Bronchial epithelial cell (primary cell): ENCODE measurements at regions not wholly inside any gene's neighbourhood (a gene's known extent, or its start where the extent isn't known, plus 50 kb on each side); places are given as distances from the start of the nearest gene placed in this dataset.
"Not testable (repeated sequence)": the region's sequence is repeated elsewhere in the genome, so short reads cannot be mapped to it uniquely, and the experiment has no call there.

Experiments used
- DNase-seq: peaks from one replicate; pipeline ENCODE4 v3.0.0-alpha.2; 2010; ENCODE audit warnings: low read depth
- FAIRE-seq: peaks from 2 replicates; lab custom pipeline; 2011; peaks lifted over from hg19 to GRCh38; lab: Jason Lieb, UNC
- H3K27me3 ChIP-seq: 2 replicates; pipeline ENCODE4 v1.5.1; 2011; ENCODE audit warnings: low read length; ENCODE audit not compliant: control insufficient read depth, insufficient read depth
- H3K36me3 ChIP-seq: 2 replicates; pipeline ENCODE4 v1.5.1; 2011; ENCODE audit warnings: low read length; ENCODE audit not compliant: control insufficient read depth, insufficient read depth
- H3K4me3 ChIP-seq: 2 replicates; pipeline ENCODE4 v1.5.1; 2011; ENCODE audit warnings: mild to moderate bottlenecking, low read depth, low read length, control low read depth
- TF ChIP-seq, protein P1 (sequence below): IDR thresholded peaks from 2 replicates; pipeline ENCODE4 v1.5.1; 2011; ENCODE audit warnings: mild to moderate bottlenecking, moderate library complexity, low read length, control low read depth, inconsistent platforms; ENCODE audit not compliant: insufficient read depth, severe bottlenecking

DNA sequence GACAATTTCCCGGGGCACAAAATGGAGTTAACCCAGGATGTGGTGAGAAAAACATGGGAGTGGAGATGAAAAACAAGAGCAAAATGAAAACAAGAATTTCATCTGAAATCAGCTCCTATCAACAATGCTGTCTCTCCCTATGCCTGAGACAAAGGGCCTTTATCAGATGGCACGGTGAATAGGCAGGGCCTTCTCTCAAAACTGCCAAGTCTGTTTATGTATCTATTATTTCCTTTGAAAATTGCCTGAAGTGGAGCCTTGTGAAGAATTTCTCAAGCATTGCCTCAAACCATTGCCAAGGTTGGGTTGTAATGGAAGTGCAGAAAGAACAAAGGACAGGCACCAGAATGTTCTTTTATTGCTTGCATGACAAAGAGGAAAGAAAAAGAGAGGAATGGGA lies 74.7 kb downstream of the BTBD3 start:
- Histone ChIP-seq H3K4me3 (no peak overlapping the region), H3K36me3 (no peaks in the 10 kb centered on the region), H3K27me3 (no peaks in the 10 kb centered on the region)
- TF ChIP-seq, protein P1, sequence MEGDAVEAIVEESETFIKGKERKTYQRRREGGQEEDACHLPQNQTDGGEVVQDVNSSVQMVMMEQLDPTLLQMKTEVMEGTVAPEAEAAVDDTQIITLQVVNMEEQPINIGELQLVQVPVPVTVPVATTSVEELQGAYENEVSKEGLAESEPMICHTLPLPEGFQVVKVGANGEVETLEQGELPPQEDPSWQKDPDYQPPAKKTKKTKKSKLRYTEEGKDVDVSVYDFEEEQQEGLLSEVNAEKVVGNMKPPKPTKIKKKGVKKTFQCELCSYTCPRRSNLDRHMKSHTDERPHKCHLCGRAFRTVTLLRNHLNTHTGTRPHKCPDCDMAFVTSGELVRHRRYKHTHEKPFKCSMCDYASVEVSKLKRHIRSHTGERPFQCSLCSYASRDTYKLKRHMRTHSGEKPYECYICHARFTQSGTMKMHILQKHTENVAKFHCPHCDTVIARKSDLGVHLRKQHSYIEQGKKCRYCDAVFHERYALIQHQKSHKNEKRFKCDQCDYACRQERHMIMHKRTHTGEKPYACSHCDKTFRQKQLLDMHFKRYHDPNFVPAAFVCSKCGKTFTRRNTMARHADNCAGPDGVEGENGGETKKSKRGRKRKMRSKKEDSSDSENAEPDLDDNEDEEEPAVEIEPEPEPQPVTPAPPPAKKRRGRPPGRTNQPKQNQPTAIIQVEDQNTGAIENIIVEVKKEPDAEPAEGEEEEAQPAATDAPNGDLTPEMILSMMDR = no peak
- DNase-seq = no peak
- FAIRE-seq = no peak

- Histone ChIP-seq H3K27me3 (no peaks in the 10 kb centered on the region), H3K36me3 (no peaks in the 10 kb centered on the region), H3K4me3 (no peak overlapping the region)
- TF ChIP-seq, protein P1 = no peak
- FAIRE-seq (no peak), DNase-seq (no peak)
Observed at GRCh38 chr20:11993886-11994461, 76.3 kb downstream of the BTBD3 start.

GRCh38 chr20:11995805-11996567 lies 78.3 kb downstream of the BTBD3 start:
- no peaks in the 10 kb centered on the region for H3K36me3 ChIP-seq
- DNase-seq = no peak
- no peaks in the 10 kb centered on the region for H3K27me3 ChIP-seq
- no peak for FAIRE-seq
- H3K4me3 ChIP-seq = no peak overlapping the region
- TF ChIP-seq, protein P1 = no peak

- FAIRE-seq, H3K4me3 ChIP-seq: not testable (repeated sequence)
Observed at GRCh38 chr20:12004776-12005175, 87.1 kb downstream of the BTBD3 start.

DNA sequence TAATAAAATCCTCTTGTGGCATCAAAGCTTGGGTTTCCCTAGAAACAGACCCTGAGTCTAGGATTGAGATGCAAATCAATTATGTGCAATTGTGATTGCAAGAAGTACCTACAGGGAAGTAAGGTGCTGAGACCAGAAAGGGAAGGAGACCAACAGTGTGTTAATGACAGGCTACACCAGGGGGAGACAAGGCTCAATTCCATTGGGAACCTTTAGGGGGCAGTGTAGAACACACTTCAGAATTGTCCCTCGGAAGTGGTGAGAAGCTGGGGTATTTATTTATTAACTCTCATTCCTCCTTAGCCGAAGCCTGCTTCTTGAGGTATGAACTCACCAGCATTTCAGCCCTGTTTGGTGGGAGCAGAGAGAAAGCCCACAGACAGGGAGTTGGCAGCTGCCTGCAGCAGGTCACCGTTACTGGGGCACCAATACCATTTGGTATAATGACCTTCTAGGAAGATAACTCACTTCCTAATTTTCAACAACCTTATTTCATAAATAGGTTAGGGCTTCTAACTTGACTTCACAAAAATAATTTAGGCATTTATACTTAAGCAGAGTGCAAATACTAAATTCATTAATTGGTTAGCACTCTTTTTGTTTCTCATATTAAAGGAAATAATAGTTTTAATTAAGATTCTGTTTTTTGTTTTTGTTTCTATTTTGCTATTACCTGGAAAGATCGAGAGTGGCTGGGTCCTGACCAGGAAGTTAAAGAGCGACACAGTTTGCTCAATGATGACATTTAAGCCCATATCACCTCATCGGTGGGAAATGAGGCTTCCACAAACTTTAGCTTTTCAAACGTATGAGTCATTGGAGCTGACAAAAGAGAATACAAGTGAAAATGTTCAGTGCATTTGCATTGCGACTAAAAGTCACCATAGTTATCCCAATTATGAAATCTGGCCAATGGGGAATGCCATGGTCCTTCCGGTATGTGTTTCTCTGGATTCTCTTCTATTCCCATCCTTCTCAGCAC lies 94.8 kb downstream of the BTBD3 start:
- DNase-seq = peak; percentile 58
- Histone ChIP-seq H3K36me3 (no peaks in the 10 kb centered on the region), H3K4me3 (no peak overlapping the region), H3K27me3 (no peaks in the 10 kb centered on the region)
- TF ChIP-seq, protein P1 = peak; percentile 95
- FAIRE-seq = no peak

More at GRCh38 chr20:12004776-12005175, 87.1 kb downstream of the BTBD3 start:
- not testable (repeated sequence) for DNase-seq, H3K27me3 ChIP-seq, H3K36me3 ChIP-seq

DNA sequence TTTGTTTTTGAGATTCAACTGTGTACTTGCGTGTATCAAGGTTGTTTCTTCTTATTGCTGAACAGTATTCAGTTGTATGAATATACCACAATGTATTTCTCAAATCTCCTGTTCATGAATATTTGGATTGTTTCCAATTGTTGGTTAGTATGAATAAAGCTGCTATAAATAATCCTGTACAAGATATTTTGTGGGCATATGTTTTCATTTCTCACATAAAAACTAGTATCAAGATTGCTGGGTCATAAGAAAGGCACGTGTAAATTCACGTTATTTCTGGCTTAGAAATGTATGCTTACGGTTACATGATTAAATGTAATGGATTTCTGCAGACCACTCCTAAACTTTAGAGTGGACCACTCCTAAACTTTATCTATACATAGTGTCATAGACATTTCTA lies 96.6 kb downstream of the BTBD3 start:
- TF ChIP-seq, protein P1 = no peak
- DNase-seq (no peak), FAIRE-seq (no peak)
- no peaks in the 10 kb centered on the region for H3K27me3 ChIP-seq
- H3K4me3 ChIP-seq = no peak overlapping the region
- no peaks in the 10 kb centered on the region for H3K36me3 ChIP-seq
